RKO (cell line): ENCODE measurements at regions not wholly inside any gene's neighbourhood (a gene's known extent, or its start where the extent isn't known, plus 50 kb on each side); places are given as distances from the start of the nearest gene placed in this dataset.

Experiments used
- DNase-seq: peaks from one replicate; pipeline ENCODE4 v3.0.0-alpha.2; 2016; ENCODE audit warnings: low spot score

DNA sequence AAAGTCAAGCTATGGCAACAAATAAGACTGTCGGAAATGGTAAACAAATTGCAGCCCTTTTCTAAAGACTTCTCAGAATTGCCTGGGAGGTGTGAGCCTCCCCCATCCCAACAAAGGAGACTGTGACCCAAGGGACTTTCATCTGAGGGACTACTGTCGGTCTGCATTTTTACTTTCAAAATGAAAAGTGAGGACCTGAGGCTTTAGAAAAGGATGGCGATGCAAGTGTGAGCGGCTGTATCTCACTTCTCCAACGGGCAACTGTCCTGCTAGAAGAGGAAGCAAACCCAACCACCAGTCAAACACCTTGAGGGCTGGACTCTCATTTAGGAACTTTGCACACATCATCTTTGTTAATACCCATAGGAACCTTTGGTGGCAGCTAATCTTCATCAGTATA lies 62.6 kb upstream of the CLNK start:
- DNase-seq = no peak

DNA sequence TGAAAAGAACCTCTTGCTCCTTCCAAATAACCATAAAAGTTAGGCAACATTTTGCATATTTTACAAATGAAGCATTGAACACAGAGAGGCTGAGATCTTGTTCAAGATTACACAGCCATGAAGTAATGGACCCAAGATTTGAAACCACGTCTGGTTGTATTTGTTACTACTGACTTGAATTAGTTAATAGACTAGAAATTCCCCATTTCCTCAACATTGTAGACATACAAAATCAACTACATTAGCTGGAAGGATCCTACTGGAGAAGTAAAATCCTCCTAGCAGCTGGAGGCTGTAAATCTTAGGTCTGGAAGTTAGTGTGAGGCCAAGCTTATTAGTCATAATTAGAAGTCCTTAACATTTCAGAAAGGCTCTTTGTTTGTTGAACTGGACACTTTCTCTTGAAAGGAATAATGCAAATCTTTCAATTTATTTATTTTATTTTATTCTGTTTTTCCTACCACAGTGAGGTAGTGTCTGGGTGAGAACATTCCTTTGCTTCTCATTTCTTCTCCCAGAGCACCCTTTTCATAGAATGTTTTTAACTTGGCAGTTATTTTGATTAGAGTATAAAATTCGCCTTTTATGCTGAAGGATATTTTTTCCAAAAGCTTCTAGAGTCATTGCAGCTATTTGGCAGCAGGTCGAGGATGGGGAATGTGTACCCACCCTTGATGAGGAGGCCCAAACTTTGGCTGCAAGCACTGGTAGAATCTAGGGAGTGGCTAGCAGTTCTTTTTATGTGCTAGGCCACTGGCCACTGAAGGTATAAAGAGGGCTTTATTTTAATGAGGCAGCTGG lies 62.0 kb upstream of the CLNK start:
- no peak for DNase-seq

DNA sequence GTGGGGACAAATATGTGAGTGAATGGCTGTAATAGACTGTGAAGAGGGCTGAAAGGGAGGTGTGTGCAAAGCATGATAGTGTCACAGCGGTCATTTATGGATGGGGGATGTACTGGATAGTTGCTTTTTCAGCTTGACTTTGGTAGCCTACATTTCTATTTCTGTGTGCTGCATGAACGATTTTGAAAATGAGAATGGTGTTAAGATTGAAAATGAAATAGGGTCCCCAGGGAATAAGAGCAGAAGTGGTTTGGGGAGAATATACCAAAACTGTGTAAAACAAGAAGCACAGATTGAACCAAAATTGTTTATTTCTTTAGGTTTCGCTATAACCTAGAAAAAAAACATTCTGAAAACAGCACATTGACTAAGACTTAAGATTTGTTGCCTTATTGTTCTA lies 58.8 kb upstream of the CLNK start:
- DNase-seq = no peak

DNA sequence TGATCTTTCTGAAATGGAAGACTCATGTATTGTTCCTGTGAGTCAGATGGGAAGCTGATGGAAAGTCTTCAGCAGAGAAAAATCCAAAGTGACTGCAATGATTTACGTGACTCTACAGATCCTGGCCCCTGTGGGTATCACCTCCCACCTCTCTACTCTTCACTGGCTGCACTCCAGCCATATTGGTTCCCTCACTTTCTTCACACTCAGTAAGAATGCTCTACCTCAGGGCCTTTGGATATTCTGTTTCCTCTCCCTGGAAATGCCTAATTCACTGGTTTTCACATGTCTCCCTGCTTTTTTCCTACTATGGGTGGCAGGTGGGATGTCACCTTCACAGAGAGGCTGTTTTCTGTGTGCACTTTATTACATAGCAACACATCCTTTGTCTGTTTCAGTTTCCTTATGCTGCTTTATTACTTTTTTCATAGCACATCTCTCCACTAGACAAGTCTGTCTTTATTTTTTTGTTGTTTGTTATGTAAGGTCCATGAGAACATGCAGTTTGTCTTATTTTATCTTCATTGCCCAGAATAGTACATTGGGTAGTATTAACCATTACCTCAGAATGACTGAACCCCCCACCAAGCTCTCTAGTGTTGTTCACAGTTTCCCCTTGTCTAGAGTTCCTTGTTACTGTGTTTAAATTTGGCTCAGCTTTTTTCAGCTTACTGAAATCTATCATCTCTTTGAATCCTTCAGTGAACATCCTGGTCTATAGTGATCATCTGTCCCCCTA lies 57.6 kb upstream of the CLNK start:
- no peak for DNase-seq

DNA sequence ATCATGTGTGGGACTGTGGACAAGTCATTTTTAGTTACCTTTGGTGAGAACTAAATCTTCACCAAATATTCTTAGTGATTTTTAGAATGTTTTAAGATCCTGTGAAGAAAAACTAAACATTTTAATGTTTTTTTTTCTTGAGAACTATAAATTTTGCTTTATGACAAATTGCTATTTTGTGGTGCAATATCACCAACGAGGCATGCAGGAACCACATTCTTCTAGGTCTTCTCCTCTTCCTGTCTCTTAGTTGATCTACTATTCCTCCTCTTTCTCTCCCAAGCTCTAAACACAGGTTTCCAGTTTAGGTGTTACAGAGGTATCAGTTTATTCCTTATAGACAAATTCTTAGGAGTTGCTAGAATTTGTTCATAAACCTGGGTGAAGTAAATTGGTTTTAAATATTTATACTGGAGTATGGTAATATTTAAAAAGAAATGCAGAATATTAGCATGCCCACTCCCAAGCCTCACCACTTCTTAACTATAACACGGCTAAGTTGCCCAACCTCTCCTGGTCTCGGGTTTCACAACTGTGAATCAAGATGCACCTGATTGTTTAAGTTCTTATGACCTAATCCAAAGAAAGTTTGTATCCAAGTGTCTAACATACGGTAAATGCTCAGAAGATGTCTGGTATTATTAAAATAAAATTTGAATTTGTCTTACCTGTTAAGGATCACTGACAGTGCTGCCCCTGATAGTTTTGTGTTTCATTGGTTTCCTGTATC lies 56.5 kb upstream of the CLNK start:
- no peak for DNase-seq

DNA sequence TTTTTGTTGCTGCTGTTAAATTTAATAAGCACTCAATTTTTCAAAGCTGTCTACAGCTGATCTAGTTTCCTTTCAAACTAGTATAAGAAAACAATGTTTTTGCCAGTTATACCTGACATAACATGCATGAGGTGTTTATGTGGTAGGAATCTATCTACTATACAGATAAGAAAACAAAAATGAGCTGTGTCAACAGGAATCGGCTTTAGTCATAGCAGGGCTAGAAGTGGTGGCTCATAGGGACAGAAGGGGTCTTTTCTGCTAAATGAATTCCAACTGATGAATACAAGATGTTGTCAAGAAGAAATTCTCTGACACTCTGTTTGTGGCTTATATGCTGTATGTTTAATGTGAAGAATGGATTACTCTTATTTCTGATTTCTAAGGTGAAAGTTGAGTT lies 55.7 kb upstream of the CLNK start:
- no peak for DNase-seq

DNA sequence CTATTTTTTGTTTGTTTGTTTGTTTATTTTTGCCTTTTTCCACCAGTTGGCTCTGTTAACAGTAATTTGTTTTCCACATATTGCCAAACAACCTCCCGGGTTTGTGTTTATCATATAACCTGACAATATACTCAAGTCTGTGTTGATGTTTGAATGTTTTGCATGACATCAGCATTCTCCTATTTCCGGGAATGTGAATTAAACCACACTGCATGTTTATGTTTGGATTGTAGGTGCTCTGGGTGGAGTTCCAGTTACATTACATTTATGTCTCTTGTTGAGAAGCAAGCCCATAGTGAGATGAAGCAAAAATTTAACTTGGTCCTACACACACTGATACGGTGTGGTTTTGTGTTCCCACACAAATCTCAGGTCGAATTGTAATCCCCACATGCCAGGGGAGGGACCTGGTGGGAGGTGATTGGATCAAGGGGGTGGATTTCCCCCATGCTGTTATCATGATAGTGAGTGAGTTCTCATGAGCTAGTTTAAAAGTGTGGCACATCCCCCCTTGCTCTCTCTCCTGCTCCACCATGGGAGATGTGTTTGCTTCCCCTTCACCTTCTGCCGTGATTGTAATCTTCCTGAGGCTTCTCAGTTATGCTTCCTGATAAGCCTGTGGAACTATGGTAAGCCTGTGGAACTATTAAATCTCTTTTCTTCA lies 54.4 kb upstream of the CLNK start:
- no peak for DNase-seq

DNA sequence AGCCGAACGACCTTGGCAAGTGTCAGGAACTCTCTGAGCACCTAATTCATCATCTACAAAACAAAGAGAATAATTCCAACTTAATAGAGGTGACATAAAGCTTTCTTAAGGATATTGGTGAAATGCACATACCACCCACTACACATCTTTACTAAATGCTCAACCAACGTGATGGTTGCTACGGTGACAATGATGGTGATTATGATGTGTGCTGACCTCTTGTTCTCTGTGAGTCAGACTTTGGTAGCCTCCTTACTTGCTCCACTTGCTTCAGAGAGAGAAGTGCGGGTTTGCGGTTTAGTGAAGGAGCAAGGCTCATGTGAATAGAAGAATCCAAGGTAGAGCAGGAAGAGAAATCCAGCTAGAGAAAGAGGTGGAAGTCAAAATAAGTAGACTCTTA lies 52.8 kb upstream of the CLNK start:
- no peak for DNase-seq

DNA sequence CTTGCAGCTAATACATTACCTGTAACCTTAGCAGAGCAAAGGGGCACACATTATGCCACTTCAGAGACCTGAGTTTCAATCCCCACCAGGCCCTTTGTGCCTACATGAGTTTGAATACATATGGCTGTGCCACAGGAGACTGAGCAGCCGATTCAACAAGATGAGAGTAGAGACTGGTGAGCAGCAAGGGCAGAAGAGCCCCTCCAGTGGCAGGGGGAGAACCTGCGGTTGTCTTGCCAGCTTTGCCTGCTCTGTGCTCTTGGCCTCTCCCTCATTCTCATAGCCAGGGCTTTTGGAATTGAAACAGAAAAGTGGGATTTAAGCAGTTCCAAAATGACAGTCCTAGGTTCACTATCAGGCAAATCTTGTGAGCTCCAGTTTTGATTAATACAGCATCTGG lies 52.3 kb upstream of the CLNK start:
- no peak for DNase-seq

DNA sequence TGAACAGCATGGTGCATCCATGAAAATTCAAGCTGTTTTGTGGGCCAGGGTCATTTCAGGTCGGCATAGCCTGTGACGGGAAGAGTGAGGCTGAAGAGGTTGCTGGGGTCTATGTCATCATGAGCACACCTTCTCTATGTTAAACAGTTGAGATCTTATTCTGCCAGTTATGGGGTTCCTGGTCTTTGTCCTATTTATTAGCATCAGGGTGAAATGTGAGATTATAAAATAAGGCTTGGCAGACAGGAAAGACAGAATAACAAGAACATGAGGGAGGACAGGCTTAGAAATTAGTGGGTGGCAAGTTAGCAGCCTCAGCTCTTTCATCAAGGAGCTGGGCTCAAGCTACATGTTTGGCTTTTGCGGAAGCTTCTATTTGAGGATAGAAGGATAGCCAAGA lies 51.7 kb upstream of the CLNK start:
- DNase-seq = no peak

DNA sequence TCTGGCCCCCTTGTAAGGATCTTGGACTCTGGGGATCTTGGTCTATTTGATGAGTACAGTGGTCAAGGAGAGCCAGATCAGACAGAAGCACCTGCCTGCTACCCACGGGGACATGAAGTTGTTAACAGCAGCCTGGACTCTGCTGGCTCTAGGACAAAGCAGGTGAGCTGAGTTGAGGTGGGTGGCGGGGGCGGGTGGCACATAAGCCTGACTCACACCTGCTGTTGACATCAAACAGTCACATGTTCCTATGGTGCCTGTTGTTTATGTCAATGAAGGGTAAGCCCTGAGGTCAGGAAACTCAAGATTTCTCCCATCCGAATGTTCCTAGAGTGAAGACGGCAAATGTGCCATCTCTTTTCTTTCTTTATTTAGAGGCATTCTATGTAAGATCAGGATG lies 50.1 kb upstream of the CLNK start:
- DNase-seq = no peak
